Activated B cell treated with CpG ODN at 0.5 μM for 24 hours (primary cell): ENCODE measurements at regions not wholly inside any gene's neighbourhood (a gene's known extent, or its start where the extent isn't known, plus 50 kb on each side); places are given as distances from the start of the nearest gene placed in this dataset.

Experiments
- ATAC-seq: fragments of 200-7000 bp; cut with Tn5 transposase; one replicate; pipeline ENCODE4 v1.10.0; 2021; ENCODE audit warnings: low read depth, mild to moderate bottlenecking, moderate library complexity
- CTCF ChIA-PET: fragments of 350-600 bp; sonication (Branson Sonifier 250); formaldehyde crosslinking; loops from one replicate; lab custom pipeline; 2021; ENCODE audit warnings: antibody characterized with exemption; lab: Charles Lee
- POLR2A ChIA-PET: fragments of 350-600 bp; sonication (Branson Sonifier 250); formaldehyde crosslinking; loops from one replicate; lab custom pipeline; 2021; ENCODE audit warnings: antibody characterized with exemption; lab: Charles Lee
- DNase-seq: peaks from one replicate; pipeline ENCODE4 v3.0.0; 2022
- H3K27ac Mint-ChIP-seq: one replicate; pipeline ENCODE4 v1.8.0; 2020; ENCODE audit warnings: mixed read lengths
- H3K27me3 Mint-ChIP-seq: one replicate; pipeline ENCODE4 v1.8.0; 2021; ENCODE audit warnings: mixed read lengths
- H3K36me3 Mint-ChIP-seq: one replicate; pipeline ENCODE4 v1.8.0; 2021; ENCODE audit warnings: low read depth, mixed read lengths
- H3K4me1 Mint-ChIP-seq: one replicate; pipeline ENCODE4 v1.8.0; 2021; ENCODE audit warnings: mixed read lengths
- H3K4me3 Mint-ChIP-seq: one replicate; pipeline ENCODE4 v1.8.0; 2020; ENCODE audit warnings: mild to moderate bottlenecking, mixed read lengths
- H3K9me3 Mint-ChIP-seq: one replicate; pipeline ENCODE4 v1.8.0; 2020; ENCODE audit warnings: mixed read lengths
- CTCF ChIP-seq: fragments of 200-600 bp; IDR thresholded peaks from one replicate; pipeline ENCODE4 v1.8.0; 2022; ENCODE audit warnings: antibody characterized with exemption, mild to moderate bottlenecking
- intact Hi-C: fragments of 100-400 bp; cut with micrococcal nuclease; formaldehyde crosslinking; loops from one replicate; pipeline ENCODE4 v1.15.1; 2024

- no peaks in the 10 kb centered on the region for H3K4me1 Mint-ChIP-seq
- H3K27me3 Mint-ChIP-seq, result no peaks in the 10 kb centered on the region
Observed at GRCh38 chr3:176088962-176089383, 1108.3 kb downstream of the TBL1XR1 start.

GRCh38 chr3:176087066-176087697, 1110.1 kb downstream of the TBL1XR1 start:
- no peak for TF ChIP-seq CTCF
- intact Hi-C loops, result no loop called here
- no peak overlapping the region for H3K27ac Mint-ChIP-seq
- H3K4me1 Mint-ChIP-seq, result no peaks in the 10 kb centered on the region
- no peaks in the 10 kb centered on the region for H3K27me3 Mint-ChIP-seq
- H3K36me3 Mint-ChIP-seq, result no peaks in the 10 kb centered on the region
- no peak overlapping the region for H3K4me3 Mint-ChIP-seq
- peaks cover 2% of the 10 kb centered on the region for H3K9me3 Mint-ChIP-seq
- POLR2A ChIA-PET, result no interaction called here
- no peak for ATAC-seq
- CTCF ChIA-PET, result no interaction called here
- no peak for DNase-seq

More at GRCh38 chr3:176088962-176089383, 1108.3 kb downstream of the TBL1XR1 start:
- intact Hi-C loops, result no loop called here
- Mint-ChIP-seq H3K36me3 (no peaks in the 10 kb centered on the region), H3K4me3 (no peak overlapping the region), H3K9me3 (peaks cover 2% of the 10 kb centered on the region), H3K27ac (no peak overlapping the region)
- POLR2A ChIA-PET, result no interaction called here
- TF ChIP-seq CTCF, result no peak
- DNase-seq, result no peak
- ATAC-seq, result no peak
- CTCF ChIA-PET, result no interaction called here

GRCh38 chr3:176079785-176080184, 1117.5 kb downstream of the TBL1XR1 start:
- no peaks in the 10 kb centered on the region for H3K36me3 Mint-ChIP-seq
- intact Hi-C loops, result no loop called here
- ChIA-PET POLR2A (no interaction called here), CTCF (no interaction called here)
- H3K27me3 Mint-ChIP-seq, result no peaks in the 10 kb centered on the region
- ATAC-seq (no peak), DNase-seq (no peak)
- no peak overlapping the region for H3K27ac Mint-ChIP-seq
- no peak for TF ChIP-seq CTCF
- H3K9me3 Mint-ChIP-seq, result peaks cover 11% of the 10 kb centered on the region
- H3K4me1 Mint-ChIP-seq, result no peaks in the 10 kb centered on the region
- H3K4me3 Mint-ChIP-seq, result no peak overlapping the region

- H3K27ac Mint-ChIP-seq, result no peak overlapping the region
- H3K4me1 Mint-ChIP-seq, result no peaks in the 10 kb centered on the region
- H3K36me3 Mint-ChIP-seq, result no peaks in the 10 kb centered on the region
- CTCF ChIA-PET, result no interaction called here
- ATAC-seq (no peak), DNase-seq (no peak)
- no peaks in the 10 kb centered on the region for H3K27me3 Mint-ChIP-seq
- TF ChIP-seq CTCF, result no peak
- intact Hi-C loops, result no loop called here
- POLR2A ChIA-PET, result no interaction called here
- H3K9me3 Mint-ChIP-seq, result peaks cover 11% of the 10 kb centered on the region
- H3K4me3 Mint-ChIP-seq, result no peak overlapping the region
Observed at GRCh38 chr3:176078906-176079305, 1118.4 kb downstream of the TBL1XR1 start.

- Mint-ChIP-seq H3K4me3 (no peak overlapping the region), H3K4me1 (no peaks in the 10 kb centered on the region), H3K27ac (no peak overlapping the region), H3K27me3 (no peaks in the 10 kb centered on the region), H3K36me3 (no peaks in the 10 kb centered on the region), H3K9me3 (peaks cover 8% of the 10 kb centered on the region)
- POLR2A ChIA-PET, result no interaction called here
- no peak for TF ChIP-seq CTCF
- no peak for DNase-seq
- CTCF ChIA-PET, result no interaction called here
- ATAC-seq, result no peak
- intact Hi-C loops, result no loop called here
Observed at GRCh38 chr3:176075491-176075890, 1121.8 kb downstream of the TBL1XR1 start.
